Liver (tissue), 8 donors: ENCODE measurements at regions not wholly inside any gene's neighbourhood (a gene's known extent, or its start where the extent isn't known, plus 50 kb on each side); places are given as distances from the start of the nearest gene placed in this dataset.

Experiments
- DNase-seq: peaks from one replicate; pipeline ENCODE4 v3.0.0-alpha.2; 2017; ENCODE audit warnings: low spot score
- H3K27ac ChIP-seq, 2 donors: one replicate each; pipeline ENCODE4 v1.7.0; 2013; ENCODE audit warnings: inconsistent platforms in 2 of 2, low read length in 2 of 2, control low read depth in 1 of 2, low read depth in 1 of 2, mild to moderate bottlenecking in 1 of 2
- H3K27me3 ChIP-seq, 4 donors: one replicate each; pipeline versions ENCODE4 v1.6.1 to v1.7.0; 2013; ENCODE audit warnings: low read length in 3 of 4, inconsistent platforms in 1 of 4, mild to moderate bottlenecking in 1 of 4, moderate library complexity in 1 of 4; ENCODE audit not compliant: control insufficient read depth in 4 of 4, insufficient read depth in 4 of 4
- H3K36me3 ChIP-seq, 4 donors: one replicate each; pipeline versions ENCODE4 v1.6.1 to v1.7.0; 2013; ENCODE audit warnings: low read length in 3 of 4, mild to moderate bottlenecking in 3 of 4, low read depth in 1 of 4, moderate library complexity in 1 of 4; ENCODE audit not compliant: control insufficient read depth in 4 of 4, insufficient read depth in 3 of 4
- H3K4me1 ChIP-seq, 4 donors: one replicate each; pipeline versions ENCODE4 v1.6.1 to v1.7.0; 2013; ENCODE audit warnings: low read length in 3 of 4, mild to moderate bottlenecking in 3 of 4, moderate library complexity in 1 of 4; ENCODE audit not compliant: control insufficient read depth in 4 of 4, insufficient read depth in 4 of 4
- H3K4me3 ChIP-seq, 3 donors: one replicate each; pipeline versions ENCODE4 v1.6.1 to v1.7.0; 2013; ENCODE audit warnings: low read length in 3 of 3, control low read depth in 1 of 3, low read depth in 1 of 3, mild to moderate bottlenecking in 1 of 3
- H3K9ac ChIP-seq, 2 donors: one replicate each; pipeline ENCODE4 v1.7.0; 2013; ENCODE audit warnings: low read length in 2 of 2, mild to moderate bottlenecking in 2 of 2, moderate library complexity in 2 of 2, control low read depth in 1 of 2, low read depth in 1 of 2
- H3K9me3 ChIP-seq, 4 donors: one replicate each; pipeline versions ENCODE4 v1.6.1 to v1.7.0; 2013; ENCODE audit warnings: low read length in 3 of 4; ENCODE audit not compliant: control insufficient read depth in 4 of 4
- EGR1 ChIP-seq, 2 donors: IDR thresholded peaks; 2 replicates each; pipeline ENCODE4 v1.6.1; 2016 to 2018; ENCODE audit warnings: antibody characterized with exemption in 2 of 2, low read depth in 2 of 2
- GABPA ChIP-seq, 2 donors: IDR thresholded peaks in 1 of 2; conservative IDR thresholded peaks in 1 of 2; 2 replicates each; pipeline ENCODE4 v1.6.1; 2016; ENCODE audit warnings: antibody characterized with exemption in 2 of 2, mild to moderate bottlenecking in 1 of 2, moderate library complexity in 1 of 2
- HNF4A ChIP-seq, 2 donors: conservative IDR thresholded peaks; 2 replicates each; pipeline ENCODE4 v1.6.1; 2016; ENCODE audit warnings: antibody characterized with exemption in 2 of 2, mild to moderate bottlenecking in 2 of 2
- HNF4G ChIP-seq: IDR thresholded peaks from 2 replicates; pipeline ENCODE4 v1.6.1; 2016; ENCODE audit warnings: antibody characterized with exemption
- JUND ChIP-seq, 2 donors: IDR thresholded peaks; 2 replicates each; pipeline ENCODE4 v1.6.1; 2016; ENCODE audit warnings: antibody characterized with exemption in 2 of 2
- NR2F2 ChIP-seq: IDR thresholded peaks from 2 replicates; pipeline ENCODE4 v1.6.1; 2016; ENCODE audit warnings: antibody characterized with exemption
- RAD21 ChIP-seq, 2 donors: IDR thresholded peaks; 2 replicates each; pipeline ENCODE4 v1.6.1; 2016; ENCODE audit warnings: antibody characterized with exemption in 2 of 2, mild to moderate bottlenecking in 2 of 2
- RXRA ChIP-seq, 2 donors: IDR thresholded peaks; 2 replicates each; pipeline ENCODE4 v1.6.1; 2017 to 2018; ENCODE audit warnings: antibody characterized with exemption in 2 of 2, mild to moderate bottlenecking in 1 of 2
- SP1 ChIP-seq: IDR thresholded peaks from 2 replicates; pipeline ENCODE4 v1.6.1; 2018; ENCODE audit warnings: antibody characterized with exemption, mild to moderate bottlenecking
- WGBS: extraction: QIAGEN DNeasy Blood & Tissue Kit; methylation state at CpG from one replicate; pipeline ENCODE4 v1.1.7; 2013; 5-methylcytosine and 5-hydroxymethylcytosine counted together
- TF ChIP-seq, protein P1 (sequence below): IDR thresholded peaks from 2 replicates; pipeline ENCODE4 v1.6.1; 2016; ENCODE audit warnings: antibody characterized with exemption, mild to moderate bottlenecking
- TF ChIP-seq, protein P2 (sequence below): IDR thresholded peaks from 2 replicates; pipeline ENCODE4 v1.6.1; 2016; ENCODE audit warnings: antibody characterized with exemption
- TF ChIP-seq, protein P3 (sequence below): fragments of 150-350 bp; IDR thresholded peaks from 2 replicates; pipeline ENCODE4 v1.5.1; 2017; ENCODE audit warnings: improper control_type of control experiment, low read depth, low read length; ENCODE audit not compliant: missing input control
- TF ChIP-seq, protein P4 (sequence below): IDR thresholded peaks from 2 replicates; pipeline ENCODE4 v1.6.1; 2016; ENCODE audit warnings: antibody characterized with exemption
- donor health status: healthy.
- donor health status: healthy.
- donor health status: healthy.
- donor health status: healthy.
- donor health status: healthy.

DNA sequence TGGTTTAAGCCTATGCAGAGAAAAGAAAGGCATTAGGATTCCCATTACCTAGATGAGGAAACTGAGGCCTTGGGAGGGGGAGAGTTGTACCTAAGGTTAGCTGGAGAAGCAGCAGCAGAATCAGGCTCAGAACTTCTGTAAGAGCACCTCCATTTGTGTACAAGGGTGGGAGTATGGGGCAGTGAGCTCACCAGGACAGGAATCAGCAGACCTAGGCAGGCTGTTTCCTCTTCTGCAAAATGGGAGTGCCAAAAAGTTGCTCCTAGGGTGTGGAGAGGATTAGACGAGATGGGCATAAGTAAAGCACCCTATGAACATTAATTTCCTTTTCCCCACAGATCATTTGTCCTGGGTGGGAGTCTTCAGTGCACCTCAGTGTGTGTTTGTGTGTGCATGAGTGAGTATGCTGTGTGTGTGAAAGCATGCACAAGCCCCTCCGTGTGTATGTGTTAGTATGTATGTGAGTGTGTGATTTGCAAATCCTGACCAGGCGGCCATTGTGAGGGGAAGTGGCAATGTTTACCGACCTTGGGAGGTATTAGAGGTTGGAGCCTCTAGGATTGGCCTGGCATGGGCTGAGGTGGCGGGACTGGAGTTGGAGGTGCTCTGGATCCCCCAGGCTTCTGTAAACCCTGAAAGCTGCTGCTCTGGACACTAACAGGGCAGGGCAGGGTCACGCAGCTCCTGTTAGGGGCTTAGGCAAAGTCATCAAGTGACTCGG lies 78.8 kb downstream of the VEGFA start:
- no peaks in the 10 kb centered on the region for H3K36me3 ChIP-seq
- DNase-seq: no peak
- no peak overlapping the region for H3K27ac ChIP-seq
- H3K4me1 ChIP-seq: peaks cover 2 to 11% (median 3%) of the 10 kb centered on the region in 4 donors
- H3K9ac ChIP-seq: no peak overlapping the region
- H3K27me3 ChIP-seq: no peaks in the 10 kb centered on the region
- H3K9me3 ChIP-seq: no peaks in the 10 kb centered on the region
- 89% methylated on average over 7 of the region's 7 CpGs for WGBS
- no peak overlapping the region for H3K4me3 ChIP-seq
- TF ChIP-seq, protein P1, sequence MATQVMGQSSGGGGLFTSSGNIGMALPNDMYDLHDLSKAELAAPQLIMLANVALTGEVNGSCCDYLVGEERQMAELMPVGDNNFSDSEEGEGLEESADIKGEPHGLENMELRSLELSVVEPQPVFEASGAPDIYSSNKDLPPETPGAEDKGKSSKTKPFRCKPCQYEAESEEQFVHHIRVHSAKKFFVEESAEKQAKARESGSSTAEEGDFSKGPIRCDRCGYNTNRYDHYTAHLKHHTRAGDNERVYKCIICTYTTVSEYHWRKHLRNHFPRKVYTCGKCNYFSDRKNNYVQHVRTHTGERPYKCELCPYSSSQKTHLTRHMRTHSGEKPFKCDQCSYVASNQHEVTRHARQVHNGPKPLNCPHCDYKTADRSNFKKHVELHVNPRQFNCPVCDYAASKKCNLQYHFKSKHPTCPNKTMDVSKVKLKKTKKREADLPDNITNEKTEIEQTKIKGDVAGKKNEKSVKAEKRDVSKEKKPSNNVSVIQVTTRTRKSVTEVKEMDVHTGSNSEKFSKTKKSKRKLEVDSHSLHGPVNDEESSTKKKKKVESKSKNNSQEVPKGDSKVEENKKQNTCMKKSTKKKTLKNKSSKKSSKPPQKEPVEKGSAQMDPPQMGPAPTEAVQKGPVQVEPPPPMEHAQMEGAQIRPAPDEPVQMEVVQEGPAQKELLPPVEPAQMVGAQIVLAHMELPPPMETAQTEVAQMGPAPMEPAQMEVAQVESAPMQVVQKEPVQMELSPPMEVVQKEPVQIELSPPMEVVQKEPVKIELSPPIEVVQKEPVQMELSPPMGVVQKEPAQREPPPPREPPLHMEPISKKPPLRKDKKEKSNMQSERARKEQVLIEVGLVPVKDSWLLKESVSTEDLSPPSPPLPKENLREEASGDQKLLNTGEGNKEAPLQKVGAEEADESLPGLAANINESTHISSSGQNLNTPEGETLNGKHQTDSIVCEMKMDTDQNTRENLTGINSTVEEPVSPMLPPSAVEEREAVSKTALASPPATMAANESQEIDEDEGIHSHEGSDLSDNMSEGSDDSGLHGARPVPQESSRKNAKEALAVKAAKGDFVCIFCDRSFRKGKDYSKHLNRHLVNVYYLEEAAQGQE: no peak
- TF ChIP-seq SP1: no peak
- TF ChIP-seq, protein P2, sequence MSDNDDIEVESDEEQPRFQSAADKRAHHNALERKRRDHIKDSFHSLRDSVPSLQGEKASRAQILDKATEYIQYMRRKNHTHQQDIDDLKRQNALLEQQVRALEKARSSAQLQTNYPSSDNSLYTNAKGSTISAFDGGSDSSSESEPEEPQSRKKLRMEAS: no peak
- no peak for TF ChIP-seq RAD21 (IDR thresholded peaks at IDR 0.05)
- TF ChIP-seq RXRA (IDR thresholded peaks at IDR 0.05): no peak
- TF ChIP-seq HNF4G: no peak

DNA sequence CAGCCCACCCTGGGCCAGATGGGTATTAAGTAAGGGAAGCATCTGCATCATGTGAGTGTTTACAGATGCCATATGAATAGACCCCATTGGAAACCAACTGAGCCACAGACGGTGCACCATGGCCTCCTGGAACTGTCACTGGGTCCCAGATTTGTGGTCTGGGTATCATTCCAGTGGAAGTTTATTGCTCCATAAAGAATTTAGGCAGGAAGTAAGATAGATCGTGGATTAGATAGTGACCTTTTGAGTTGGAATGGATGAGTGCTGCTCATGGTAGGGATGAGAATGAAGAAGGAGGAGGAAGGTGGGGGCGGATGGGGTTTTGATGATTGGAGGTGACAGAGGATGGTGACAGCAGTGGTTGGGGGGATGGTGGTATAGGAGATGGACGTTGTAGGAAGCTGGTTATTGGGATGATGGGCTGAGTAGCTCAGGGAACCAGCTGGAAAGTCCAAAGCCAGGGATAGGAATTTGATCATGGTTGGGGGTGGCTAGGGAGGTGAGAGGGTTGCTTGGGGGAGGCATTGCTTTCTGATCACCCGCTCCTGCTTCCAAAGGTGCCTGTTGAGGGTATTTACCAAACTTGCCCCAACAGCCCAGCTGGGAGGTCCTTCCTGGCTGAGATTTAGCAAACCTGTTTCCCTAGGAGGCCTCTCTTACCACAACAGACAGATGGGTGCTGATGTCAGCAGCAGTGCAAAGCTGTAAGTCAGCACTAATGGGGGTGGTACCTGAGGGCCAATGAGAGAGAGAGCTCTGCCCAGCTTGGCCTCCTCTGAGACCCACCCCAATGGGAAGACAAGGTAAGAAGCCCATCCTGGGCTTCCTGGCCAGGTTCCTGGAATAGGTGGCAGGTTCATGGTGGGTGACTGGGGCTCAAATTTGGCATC lies 78.0 kb downstream of the VEGFA start:
- TF ChIP-seq GABPA (IDR thresholded peaks at IDR 0.05 in 1 of 2, conservative IDR thresholded peaks at IDR 0.05 in 1 of 2): no peak
- TF ChIP-seq, protein P3, sequence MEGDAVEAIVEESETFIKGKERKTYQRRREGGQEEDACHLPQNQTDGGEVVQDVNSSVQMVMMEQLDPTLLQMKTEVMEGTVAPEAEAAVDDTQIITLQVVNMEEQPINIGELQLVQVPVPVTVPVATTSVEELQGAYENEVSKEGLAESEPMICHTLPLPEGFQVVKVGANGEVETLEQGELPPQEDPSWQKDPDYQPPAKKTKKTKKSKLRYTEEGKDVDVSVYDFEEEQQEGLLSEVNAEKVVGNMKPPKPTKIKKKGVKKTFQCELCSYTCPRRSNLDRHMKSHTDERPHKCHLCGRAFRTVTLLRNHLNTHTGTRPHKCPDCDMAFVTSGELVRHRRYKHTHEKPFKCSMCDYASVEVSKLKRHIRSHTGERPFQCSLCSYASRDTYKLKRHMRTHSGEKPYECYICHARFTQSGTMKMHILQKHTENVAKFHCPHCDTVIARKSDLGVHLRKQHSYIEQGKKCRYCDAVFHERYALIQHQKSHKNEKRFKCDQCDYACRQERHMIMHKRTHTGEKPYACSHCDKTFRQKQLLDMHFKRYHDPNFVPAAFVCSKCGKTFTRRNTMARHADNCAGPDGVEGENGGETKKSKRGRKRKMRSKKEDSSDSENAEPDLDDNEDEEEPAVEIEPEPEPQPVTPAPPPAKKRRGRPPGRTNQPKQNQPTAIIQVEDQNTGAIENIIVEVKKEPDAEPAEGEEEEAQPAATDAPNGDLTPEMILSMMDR: no peak
- TF ChIP-seq, protein P4, sequence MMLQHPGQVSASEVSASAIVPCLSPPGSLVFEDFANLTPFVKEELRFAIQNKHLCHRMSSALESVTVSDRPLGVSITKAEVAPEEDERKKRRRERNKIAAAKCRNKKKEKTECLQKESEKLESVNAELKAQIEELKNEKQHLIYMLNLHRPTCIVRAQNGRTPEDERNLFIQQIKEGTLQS: no peak
- no peak for TF ChIP-seq RXRA (IDR thresholded peaks at IDR 0.05)
- no peak for TF ChIP-seq NR2F2
- TF ChIP-seq HNF4A (conservative IDR thresholded peaks at IDR 0.05): no peak
- no peak for TF ChIP-seq JUND (IDR thresholded peaks at IDR 0.05)
- TF ChIP-seq EGR1 (IDR thresholded peaks at IDR 0.05; ENCODE audit: low read depth in 2 of 2): no peak
- TF ChIP-seq HNF4G: no peak
- no peak for TF ChIP-seq SP1
- H3K4me1 ChIP-seq: peaks cover 0 to 11% (median 3%) of the 10 kb centered on the region in 4 donors
- H3K9ac ChIP-seq: no peak overlapping the region
- no peaks in the 10 kb centered on the region for H3K36me3 ChIP-seq
- H3K4me3 ChIP-seq: no peak overlapping the region
- DNase-seq: no peak
- H3K27ac ChIP-seq: no peak overlapping the region
- WGBS: 80% methylated on average over 5 of the region's 5 CpGs
- H3K9me3 ChIP-seq: no peaks in the 10 kb centered on the region
- H3K27me3 ChIP-seq: no peaks in the 10 kb centered on the region
